Fibroblast of lung (primary cell): ENCODE measurements at regions not wholly inside any gene's neighbourhood (a gene's known extent, or its start where the extent isn't known, plus 50 kb on each side); places are given as distances from the start of the nearest gene placed in this dataset.

Experiments used
- EZH2 ChIP-seq: IDR thresholded peaks from 2 replicates; pipeline ENCODE4 v1.5.1; 2012; ENCODE audit warnings: low read length, control low read depth, mild to moderate bottlenecking; ENCODE audit errors: missing control alignments
- TF ChIP-seq, protein P1 (sequence below), 2 donors: IDR thresholded peaks in 1 of 2; conservative IDR thresholded peaks in 1 of 2; 1 replicate in 1 of 2; 2 replicates in 1 of 2; pipeline ENCODE4 v1.5.1; 2011 to 2012; ENCODE audit warnings: low read length in 2 of 2, control low read depth in 1 of 2, inconsistent platforms in 1 of 2, low read depth in 1 of 2, mild to moderate bottlenecking in 1 of 2

GRCh38 chr6:99836471-99836870 lies 157.6 kb downstream of the MCHR2 start:
- TF ChIP-seq, protein P1, sequence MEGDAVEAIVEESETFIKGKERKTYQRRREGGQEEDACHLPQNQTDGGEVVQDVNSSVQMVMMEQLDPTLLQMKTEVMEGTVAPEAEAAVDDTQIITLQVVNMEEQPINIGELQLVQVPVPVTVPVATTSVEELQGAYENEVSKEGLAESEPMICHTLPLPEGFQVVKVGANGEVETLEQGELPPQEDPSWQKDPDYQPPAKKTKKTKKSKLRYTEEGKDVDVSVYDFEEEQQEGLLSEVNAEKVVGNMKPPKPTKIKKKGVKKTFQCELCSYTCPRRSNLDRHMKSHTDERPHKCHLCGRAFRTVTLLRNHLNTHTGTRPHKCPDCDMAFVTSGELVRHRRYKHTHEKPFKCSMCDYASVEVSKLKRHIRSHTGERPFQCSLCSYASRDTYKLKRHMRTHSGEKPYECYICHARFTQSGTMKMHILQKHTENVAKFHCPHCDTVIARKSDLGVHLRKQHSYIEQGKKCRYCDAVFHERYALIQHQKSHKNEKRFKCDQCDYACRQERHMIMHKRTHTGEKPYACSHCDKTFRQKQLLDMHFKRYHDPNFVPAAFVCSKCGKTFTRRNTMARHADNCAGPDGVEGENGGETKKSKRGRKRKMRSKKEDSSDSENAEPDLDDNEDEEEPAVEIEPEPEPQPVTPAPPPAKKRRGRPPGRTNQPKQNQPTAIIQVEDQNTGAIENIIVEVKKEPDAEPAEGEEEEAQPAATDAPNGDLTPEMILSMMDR (conservative IDR thresholded peaks at IDR 0.05 in 1 of 2, IDR thresholded peaks at IDR 0.05 in 1 of 2; ENCODE audit: low read depth in 1 of 2, low read length in 2 of 2), result no peak
- TF ChIP-seq EZH2, result no peak
